Fibroblast of skin of back (primary cell): ENCODE measurements at regions not wholly inside any gene's neighbourhood (a gene's known extent, or its start where the extent isn't known, plus 50 kb on each side); places are given as distances from the start of the nearest gene placed in this dataset.
A peak's percentile ranks its signal among the peaks of the same experiment; 100 is the strongest.
"Not testable (repeated sequence)": the region's sequence is repeated elsewhere in the genome, so short reads cannot be mapped to it uniquely, and the experiment has no call there.

Experiments
- DNase-seq: peaks from one replicate; pipeline ENCODE4 v3.0.0-alpha.2; 2013

DNA sequence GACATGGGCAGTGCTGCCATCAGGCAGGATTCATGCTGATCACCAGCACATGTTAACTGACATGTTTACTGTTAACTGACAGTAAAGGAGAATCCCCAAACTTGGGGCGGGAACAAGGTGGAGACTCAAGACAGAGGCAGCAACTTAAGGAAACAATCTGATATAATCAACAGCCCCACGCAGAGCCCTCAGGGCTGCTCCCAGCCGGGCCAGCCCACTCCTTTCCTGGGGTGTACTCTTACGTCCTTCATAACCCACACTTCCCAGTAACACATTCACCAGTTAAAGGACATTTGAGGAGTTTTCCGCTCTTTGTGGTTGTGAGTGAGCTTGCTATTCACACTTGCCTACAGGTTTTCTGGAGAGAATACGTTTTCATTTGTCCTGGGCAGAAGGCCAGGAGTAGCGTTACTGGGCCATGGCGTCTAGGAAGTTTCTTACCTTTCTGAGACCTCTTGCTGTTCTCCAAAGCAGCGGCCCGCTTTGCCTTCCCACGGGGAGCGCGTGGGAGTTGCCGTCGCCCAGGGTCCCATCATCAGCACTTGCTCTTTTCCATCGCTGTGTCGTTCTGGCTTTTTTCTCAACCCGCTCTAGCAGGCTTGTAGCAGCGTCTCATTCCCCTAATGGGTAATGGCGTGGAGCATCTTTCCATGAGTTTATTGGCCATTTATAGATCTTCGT is 56.4 kb downstream of the FOXF2 start:
- DNase-seq: no peak

DNA sequence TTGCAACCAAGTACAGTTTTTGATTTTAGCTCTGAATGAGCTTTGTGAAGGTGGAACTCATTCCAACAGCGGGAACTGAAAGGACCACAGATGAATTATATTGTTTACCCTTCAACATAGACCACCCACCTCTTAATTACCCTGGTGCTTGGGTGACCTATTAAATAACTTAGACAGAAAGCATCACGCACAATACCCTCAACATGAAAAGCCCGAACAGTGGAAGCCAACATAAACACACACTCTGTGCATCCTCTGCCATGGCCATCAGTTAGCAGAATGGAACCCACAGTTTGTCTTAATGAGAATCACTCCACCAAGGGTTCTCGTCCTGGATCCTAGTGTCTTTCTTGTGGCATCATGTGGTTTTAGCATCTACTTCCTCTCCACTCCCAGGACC is 60.5 kb downstream of the FOXF2 start:
- no peak for DNase-seq

DNA sequence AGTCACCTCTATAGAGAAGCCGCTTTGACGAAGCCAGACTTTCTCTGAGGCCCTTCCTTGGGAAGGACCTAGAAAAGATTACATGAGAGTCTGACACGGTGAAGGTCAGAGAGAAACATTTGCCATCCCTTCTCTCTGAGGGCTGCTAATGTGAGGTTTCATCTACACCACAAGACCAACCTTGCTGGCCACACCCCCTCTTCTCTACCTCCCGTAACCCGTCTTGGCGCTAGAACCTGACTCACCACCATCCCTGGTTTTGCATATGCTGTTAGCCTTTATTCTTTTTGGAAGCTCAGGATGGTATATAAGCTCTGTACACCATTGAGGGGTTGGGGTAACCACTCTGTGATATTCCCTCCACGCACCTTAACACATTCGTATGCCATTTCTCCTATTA is 63.6 kb downstream of the FOXF2 start:
- DNase-seq: no peak

DNA sequence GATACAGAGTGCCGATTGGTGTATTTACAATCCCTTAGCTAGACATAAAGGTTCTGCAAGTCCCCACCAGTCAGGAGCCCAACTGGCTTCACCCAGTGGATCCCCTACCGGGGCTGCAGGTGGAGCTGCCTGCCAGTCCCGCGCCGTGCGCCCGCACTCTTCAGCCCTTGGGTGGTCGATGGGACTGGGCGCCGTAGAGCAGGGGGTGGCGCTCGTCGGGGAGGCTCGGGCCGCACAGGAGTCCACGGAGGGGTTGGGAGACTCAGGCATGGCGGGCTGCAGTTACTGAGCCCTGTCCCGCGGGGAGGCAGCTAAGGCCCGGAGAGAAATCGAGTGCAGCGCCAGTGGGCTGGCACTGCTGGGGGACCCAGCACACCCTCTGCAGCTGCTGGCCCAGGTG is 67.4 kb downstream of the FOXF2 start:
- not testable (repeated sequence) for DNase-seq

DNA sequence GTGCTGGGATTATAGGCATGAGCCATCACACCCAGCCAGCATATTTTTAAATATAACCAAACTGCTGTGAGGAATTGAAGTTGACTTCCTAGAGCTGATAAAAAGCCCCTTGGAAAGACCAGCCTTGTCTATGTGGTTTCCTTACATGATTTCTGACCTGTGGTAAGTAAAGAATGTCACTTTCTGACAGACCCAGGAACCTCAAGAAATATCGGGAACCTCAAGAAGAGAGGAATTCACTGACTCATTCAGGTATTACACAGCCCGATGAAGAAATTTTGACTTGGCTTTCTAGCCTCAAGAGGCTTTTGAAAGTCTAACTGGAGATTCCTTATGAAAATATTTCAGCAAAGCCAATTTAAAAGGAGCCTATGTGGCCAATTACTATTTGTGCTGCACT is 71.8 kb downstream of the FOXF2 start:
- DNase-seq: no peak

DNA sequence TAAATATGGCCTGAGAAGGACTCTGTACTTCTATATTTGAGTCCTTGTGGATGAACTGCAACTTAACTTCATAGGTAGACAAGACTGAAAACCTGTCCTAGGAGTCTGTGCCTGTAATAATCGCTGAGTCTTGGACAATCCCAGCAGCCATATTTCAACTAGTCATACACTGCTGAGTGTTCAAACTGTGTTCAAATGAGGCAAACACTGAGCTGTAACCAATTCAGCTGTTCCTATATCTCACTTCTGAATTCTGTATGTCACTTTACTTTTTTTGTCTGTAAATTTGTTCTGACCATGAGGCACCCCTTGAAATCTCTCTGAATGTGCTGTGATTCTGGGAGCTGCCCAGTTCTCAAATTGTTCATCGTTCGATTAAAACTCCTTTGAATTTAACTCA is 72.4 kb downstream of the FOXF2 start:
- DNase-seq: no peak

DNA sequence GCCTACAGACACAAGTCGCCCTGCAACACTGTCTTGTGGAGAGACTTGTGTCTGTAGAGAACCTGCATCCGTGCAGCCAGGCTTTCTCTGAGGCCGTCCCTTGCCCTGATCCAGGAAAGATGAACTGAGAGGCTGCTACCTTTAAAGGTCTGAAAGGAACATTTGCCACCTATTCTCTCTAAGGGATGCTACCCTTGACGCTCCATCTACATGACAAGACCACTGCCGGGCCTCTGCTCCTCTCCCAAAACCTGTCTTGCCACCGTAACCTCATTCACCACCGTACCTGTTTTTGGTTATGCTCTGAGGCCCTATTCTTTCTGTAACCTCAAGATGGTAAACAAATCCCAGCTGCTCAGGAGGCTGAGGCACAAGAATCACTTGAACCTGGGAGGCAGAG is 73.9 kb downstream of the FOXF2 start:
- no peak for DNase-seq

DNA sequence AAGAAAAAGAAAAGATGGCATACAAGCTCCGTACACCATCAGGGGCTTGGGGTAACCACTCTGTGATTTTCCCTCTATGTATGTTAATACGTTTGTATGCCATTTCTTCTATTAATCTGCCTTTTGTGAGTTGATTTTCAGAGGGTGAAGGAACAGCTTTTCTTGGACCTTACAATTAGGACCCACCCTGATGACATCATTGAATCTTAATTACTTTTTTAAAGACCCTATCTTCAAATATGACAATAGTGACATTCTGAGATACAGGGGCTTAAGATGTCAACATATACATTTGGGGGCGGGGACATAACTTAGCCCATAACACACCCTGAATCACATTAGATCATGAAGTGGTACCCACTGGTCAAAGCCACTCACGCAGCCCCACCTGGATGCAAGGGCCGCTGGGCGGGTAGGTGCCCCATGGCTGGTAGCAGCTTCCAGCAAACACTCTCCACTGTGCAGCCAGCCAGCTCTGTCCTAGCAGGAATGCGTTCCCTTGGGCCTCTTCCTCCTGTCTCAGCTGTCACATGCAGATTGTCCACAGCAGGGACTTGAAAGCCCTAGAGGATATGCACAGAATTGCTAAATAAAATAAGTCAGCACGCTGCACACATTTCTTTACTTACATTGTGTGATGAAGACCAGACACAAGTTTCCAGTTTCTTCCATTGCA is 74.5 kb downstream of the FOXF2 start:
- no peak for DNase-seq

DNA sequence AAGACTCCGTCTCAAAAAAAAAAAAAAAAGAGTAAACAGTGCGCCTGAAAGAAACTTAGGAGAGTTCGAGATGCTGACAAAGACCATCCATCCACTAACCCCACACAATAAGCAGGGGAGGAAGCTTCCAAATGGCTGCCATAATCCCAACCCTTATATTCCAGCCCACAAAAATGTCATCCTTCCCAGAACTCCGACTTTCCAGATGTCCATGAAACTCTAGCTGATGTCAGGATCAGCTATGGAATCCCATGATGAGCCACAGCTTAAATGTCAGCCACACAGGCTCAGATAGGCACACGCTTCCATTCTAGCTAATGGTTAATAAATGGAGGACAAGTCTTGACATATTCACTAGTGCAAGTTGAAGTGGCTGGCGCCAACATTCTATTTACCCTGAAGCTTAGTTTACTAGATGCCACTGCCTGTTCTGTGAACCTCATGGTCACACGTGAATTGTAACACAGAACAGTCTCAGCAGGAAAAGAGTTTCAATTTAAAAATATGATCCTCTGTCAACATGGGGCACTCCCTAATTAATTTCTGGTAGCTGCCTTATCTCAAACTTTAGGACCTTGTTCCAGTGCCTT is 75.5 kb downstream of the FOXF2 start:
- DNase-seq: no peak

DNA sequence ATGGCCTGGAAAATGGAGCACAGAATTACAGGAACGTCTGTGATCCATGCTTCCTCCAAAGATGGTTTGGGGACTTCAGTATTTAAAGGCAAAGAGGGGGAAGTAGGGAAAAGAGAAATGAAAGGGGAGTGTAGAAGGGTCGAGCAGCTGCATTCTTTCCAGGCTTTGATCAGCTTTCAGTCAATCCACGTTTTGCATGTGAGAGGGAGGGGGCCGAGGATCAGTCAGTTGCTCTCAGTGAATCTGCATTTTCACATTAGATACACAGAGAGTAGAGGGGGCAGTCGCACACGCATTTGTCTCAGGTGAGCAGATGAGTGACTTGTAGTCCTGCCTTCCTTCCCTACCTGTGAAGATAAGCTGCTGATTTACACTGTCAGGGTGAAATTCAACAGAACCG is 78.8 kb downstream of the FOXF2 start:
- DNase-seq: no peak

DNA sequence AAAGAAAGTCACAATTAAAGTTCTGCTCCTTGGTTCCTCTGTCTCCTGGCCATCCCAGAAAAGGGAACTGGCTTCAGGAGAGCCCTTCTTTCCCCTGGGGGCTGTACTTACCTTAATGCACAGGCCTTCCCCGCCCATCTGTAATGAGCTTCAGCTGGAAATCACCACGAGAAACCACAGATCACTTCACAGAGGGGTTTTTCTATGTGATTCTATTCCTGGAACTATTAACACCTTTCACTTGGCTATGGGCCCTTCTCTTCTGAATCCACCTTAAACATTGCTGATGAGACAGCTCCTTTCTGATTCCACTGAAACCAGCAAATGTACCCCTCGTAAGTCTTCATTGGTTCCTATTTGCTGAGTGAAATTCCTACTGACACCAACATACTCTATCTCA is 80.7 kb downstream of the FOXF2 start:
- no peak for DNase-seq

DNA sequence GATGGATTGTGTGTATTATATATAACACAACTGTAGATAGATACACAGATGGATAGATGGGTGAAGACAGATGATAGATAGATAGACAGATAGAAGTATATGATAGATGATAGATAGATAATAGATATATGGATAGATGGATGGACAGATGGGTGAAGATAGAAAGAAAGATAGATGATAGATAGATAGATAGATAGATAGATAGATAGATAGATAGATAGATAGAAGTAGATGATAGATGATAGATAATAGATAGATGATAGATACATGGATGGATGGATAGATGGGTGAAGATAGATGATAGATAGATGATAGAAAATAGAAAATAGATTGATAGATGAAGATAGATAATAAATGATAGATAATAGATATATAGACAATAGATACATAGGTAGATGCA is 83.3 kb downstream of the FOXF2 start:
- no peak for DNase-seq

DNA sequence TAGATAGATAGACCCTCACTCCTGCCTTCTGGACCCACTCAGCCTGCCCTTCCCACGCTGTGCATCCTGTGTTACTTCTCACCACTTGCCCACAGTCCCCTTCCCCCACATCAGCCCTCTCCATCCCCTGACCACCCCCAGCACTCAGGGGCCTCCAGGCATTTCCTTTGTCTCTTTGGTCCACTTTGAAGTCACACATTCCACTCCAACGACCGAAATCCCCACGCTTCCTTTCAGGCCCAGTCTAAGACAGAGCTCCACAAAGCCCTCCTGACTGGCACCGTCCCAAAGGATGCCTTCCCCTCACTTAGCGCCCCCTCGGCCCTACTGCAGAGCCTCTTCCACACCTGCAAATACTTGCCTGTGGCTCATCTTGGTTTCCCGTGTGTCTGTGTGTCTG is 83.8 kb downstream of the FOXF2 start:
- DNase-seq: peak; percentile 13

DNA sequence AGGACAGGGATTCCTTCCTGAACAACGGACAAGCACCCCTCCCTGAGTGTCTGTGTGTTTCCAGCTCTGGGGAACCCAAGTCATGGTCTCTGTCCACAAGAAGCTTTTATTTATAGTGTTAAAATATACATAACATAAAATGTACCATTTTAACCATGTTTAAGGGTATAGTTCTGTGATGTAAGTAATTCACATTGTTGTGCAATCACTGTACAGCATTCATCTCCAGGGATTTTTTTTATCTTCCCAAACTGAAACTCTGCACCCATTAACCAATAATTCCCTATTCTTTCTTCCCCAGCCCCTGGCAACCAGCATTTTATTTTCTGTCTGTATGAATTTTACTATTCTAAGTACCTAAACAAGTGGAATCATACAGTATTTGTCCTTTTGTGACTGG is 84.2 kb downstream of the FOXF2 start:
- DNase-seq: no peak

DNA sequence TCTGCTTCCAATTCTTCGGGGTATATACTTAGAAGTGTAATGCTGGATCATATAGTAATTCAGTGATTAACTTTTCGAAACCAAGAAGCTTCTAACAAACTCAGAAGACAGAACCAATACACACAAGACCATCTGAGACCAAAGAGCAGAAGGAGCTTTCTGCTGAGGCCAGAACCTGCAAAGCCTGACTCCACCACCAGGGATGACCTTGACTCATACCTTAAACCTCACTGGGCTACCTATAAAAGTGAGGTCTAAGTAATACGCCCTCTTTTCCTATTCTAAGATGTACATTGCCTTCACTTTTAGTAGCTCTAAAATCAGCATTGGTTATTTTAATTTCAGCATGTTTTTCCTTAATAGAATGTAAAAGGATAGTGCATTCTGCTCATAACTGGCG is 84.8 kb downstream of the FOXF2 start:
- no peak for DNase-seq

DNA sequence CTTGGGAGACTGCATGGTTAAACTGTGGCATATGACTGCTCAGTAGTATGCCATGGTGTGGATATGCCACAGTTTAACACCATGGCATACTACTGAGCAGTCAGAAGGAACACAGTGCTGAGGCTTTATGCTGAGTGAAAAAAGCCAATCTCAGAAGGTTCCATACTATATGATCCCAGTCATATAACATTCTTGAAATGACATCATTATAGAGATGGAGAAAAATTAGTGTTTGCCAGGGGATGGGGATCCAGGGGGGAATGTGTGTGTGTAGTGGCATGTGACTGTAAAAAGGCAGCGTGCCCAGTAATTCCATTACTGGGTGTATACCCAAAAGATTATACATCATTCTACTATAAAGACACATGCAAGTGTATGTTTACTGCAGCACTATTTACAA is 85.8 kb downstream of the FOXF2 start:
- peak; percentile 27 for DNase-seq

DNA sequence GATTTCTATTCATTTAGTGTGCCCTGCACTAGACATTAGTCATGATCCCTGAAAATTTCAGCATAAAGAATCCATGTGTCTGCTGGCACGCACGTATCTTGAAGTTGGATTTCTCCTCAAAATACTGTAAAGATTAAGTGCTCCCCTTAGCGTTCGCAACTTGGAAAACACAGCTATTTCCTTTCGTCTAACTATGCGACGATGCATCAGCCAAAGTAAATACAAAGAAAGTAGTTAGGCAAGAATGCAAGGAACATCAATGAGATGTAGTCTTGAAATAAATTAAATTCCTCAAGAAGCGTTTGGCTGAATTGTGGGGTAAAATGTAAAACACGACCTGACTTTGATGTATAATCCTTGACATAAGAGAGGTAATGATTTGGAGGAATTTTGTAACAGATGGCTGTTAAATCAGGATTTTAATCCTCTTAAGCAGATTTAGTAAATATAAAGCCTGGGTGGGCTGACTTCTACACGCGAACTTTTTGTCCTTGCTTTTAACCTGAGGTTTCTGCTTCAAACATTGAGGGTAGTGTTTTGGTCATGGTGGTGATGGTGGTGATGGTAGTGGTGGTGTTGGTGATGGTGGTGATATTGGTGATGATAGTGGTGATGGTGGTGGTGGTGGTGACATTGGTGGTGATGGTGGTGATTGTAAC is 88.2 kb downstream of the FOXF2 start:
- DNase-seq: peak; percentile 79

DNA sequence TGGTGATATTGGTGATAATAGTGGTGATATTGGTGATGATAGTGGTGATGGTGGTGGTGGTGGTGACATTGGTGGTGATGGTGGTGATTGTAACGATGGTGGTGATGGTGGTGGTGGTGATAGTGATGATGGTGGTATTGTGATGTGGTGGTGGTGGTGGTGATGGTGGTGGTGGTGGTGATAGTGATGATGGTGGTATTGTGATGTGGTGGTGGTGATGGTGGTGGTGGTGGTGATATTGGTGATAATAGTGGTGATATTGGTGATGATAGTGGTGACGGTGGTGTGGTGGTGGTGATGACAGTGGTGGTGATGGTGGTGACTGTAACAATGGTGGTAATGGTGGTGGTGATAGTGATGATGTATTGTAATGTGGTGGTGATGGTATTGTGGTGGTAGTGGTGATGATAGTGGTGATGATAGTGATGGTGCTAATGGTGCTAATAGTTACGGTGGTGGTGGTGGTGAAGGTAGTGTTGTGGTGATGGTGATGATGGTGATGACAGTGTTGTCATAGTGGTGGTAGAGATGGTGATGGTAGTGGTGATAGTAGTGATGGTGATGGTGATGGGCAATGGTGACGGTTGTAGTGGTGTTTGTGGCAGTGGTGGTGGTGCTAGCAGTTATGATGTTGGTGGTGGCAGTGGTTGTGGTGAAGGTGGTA is 88.9 kb downstream of the FOXF2 start:
- not testable (repeated sequence) for DNase-seq

DNA sequence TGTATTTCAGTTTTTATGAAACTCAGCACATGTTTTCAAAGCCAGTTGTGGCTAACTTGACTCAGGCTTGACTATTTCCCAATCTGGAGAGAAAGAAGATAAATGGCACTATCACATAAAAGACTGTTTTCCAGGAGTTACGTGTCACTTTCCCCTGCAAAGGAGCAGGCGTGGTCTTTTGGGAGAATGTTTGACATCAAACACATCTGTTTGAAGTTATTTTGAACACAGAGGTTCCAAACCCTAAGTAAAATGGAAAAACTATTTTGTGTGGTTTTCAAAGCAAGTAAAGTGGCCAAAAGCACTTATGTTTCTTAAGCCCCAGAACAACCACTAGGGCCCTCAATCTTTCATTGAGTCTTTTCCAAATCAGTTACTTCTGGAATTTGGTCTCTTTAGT is 89.7 kb downstream of the FOXF2 start:
- DNase-seq: peak; percentile 22

DNA sequence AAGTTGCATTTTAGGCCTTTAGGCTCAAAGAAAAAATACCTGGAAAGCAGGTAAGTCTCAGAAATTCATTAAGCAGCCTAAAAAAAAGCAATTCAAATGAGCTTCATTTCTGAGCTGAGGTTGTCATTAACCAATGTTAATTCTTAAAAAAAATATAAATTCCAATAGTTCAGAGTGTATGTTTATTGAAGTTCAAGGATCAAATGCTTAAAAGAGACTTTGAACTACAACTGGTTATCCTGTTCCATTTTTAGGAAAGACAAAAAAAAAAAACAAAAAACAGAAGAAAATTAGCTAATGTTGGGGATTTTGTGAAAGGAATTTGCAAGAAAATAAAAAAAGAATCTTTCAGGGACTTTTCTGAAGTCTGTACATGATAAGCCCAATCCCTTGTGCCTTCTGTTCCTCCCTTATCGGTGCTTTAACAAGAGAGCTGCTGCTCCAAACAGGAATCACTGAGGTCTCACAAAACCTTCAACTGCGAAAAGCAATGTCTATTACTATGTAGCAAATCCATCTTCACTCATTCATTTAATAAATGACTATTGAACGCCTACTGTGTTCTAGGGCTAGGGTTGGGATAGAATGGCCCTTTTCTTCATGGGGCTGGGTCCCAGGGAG is 90.3 kb downstream of the FOXF2 start:
- no peak for DNase-seq

DNA sequence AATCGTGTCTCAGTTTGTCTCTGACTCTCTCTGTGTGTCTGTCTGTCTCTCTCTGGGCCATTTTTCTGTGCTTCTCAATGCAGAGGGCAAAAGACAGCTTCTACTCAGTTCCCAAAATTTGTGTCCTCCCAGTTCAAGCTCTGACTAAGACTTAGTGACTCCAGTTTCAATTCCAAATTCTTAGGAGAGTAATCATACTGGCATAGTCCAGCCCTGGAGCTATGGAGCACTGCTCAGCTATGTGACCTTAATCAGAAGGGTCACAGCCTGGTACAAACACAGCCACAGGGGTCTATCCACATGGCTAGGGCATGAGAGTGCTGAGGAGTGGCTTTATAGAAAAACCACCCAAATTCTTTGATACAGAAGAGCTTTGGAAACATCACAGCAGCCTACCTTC is 91.9 kb downstream of the FOXF2 start:
- DNase-seq: peak; percentile 90

DNA sequence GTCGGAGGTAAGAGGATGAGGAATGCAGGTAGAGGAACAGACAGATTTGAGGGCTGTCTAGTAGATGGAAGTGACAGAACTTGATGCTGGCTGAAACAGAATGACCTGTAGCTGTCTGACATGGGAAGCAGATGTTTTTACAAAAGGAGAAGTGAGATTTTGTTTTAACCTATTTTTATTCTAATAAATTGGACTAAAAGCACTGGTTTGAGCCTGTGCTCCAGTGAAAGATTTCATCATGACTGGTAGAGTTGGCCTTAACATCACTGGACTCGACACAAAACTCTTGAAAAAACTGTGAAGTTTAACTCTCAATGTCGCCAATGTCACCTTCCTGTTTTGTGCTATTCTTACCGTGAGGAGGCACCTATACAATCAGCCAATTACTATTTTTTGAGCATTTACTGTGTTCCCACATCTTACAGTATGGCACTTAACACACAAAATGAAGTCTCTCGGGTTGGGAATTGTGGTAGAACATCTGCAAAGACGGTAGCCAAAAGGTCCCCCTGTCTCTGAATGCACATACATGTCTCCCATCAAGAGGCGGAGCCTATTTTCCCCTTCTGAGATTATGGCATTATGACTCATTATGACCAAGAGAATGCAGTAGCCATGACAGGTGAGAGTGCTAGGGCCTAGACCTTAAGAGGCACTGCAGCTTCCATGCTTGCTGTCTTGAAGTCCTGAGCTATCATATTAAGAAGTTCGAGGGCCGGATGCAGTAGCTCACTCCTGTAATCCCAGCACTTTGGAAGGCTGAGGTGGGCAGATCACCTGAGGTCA is 93.2 kb downstream of the FOXF2 start:
- DNase-seq: peak; percentile 23
